H1 (cell line): ENCODE measurements at regions not wholly inside any gene's neighbourhood (a gene's known extent, or its start where the extent isn't known, plus 50 kb on each side); places are given as distances from the start of the nearest gene placed in this dataset.

Experiments used
- CHD2 ChIP-seq: IDR thresholded peaks from 2 replicates; pipeline ENCODE4 v1.6.1; 2012; ENCODE audit warnings: low read length, improper control_type of control experiment
- EZH2 ChIP-seq: fragments of 200-600 bp; sonication (generic); IDR thresholded peaks from 2 replicates; pipeline ENCODE4 v1.7.1; 2012; ENCODE audit warnings: low read depth, mild to moderate bottlenecking, moderate library complexity, low read length, inconsistent platforms; ENCODE audit not compliant: severe bottlenecking

GRCh38 chr16:55045329-55045728 lies 114.7 kb downstream of the IRX5 start (continued):
- TF ChIP-seq CHD2 (no peak), EZH2 (no peak)
